ENCODE measurements at regions not wholly inside any gene's neighbourhood (a gene's known extent, or its start where the extent isn't known, plus 50 kb on each side); places are given as distances from the start of the nearest gene placed in this dataset.

GRCh38 chr16:75929046-75929445 lies 202.8 kb upstream of the CPHXL start:
- TF ChIP-seq ESRRG (CRISPR knock-in tag; IDR thresholded peaks at IDR 0.05), result no peak
- no peak for TF ChIP-seq ZNF8 (CRISPR knock-in tag; IDR thresholded peaks at IDR 0.05)
- TF ChIP-seq, protein P1, sequence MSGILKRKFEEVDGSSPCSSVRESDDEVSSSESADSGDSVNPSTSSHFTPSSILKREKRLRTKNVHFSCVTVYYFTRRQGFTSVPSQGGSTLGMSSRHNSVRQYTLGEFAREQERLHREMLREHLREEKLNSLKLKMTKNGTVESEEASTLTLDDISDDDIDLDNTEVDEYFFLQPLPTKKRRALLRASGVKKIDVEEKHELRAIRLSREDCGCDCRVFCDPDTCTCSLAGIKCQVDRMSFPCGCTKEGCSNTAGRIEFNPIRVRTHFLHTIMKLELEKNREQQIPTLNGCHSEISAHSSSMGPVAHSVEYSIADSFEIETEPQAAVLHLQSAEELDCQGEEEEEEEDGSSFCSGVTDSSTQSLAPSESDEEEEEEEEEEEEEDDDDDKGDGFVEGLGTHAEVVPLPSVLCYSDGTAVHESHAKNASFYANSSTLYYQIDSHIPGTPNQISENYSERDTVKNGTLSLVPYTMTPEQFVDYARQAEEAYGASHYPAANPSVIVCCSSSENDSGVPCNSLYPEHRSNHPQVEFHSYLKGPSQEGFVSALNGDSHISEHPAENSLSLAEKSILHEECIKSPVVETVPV (CRISPR knock-in tag; IDR thresholded peaks at IDR 0.05), result no peak
- TF ChIP-seq SNAI2 (CRISPR knock-in tag; IDR thresholded peaks at IDR 0.05), result no peak
- no peak for TF ChIP-seq ISL1 (CRISPR knock-in tag; IDR thresholded peaks at IDR 0.05)
- TF ChIP-seq TOX (CRISPR knock-in tag; IDR thresholded peaks at IDR 0.05; ENCODE audit: borderline replicate concordance), result no peak
- no peak for ATAC-seq

GRCh38 chr16:75931043-75931442 lies 204.8 kb upstream of the CPHXL start:
- no peak for ATAC-seq
- no peak for TF ChIP-seq CREB5 (CRISPR knock-in tag; IDR thresholded peaks at IDR 0.05; ENCODE audit: low read depth)
- no peak for TF ChIP-seq GLIS3 (CRISPR knock-in tag; IDR thresholded peaks at IDR 0.05)
- TF ChIP-seq TOX (CRISPR knock-in tag; IDR thresholded peaks at IDR 0.05; ENCODE audit: borderline replicate concordance), result no peak
- TF ChIP-seq POU6F1 (CRISPR knock-in tag; IDR thresholded peaks at IDR 0.05; ENCODE audit: borderline replicate concordance, low read depth), result no peak
- no peak for TF ChIP-seq ESRRG (CRISPR knock-in tag; IDR thresholded peaks at IDR 0.05)
- no peak for TF ChIP-seq RARB (CRISPR knock-in tag; IDR thresholded peaks at IDR 0.05)
- no peak for TF ChIP-seq ISL1 (CRISPR knock-in tag; IDR thresholded peaks at IDR 0.05)
- no peak for TF ChIP-seq ZNF565 (CRISPR knock-in tag; conservative IDR thresholded peaks at IDR 0.05; ENCODE audit: low read depth)
- TF ChIP-seq ZFP30 (CRISPR knock-in tag; IDR thresholded peaks at IDR 0.05), result no peak
- no peak for TF ChIP-seq PPARA (CRISPR knock-in tag; IDR thresholded peaks at IDR 0.05; ENCODE audit: borderline replicate concordance)
- TF ChIP-seq PATZ1 (CRISPR knock-in tag; IDR thresholded peaks at IDR 0.05; ENCODE audit: borderline replicate concordance), result no peak
- no peak for TF ChIP-seq OSR1 (CRISPR knock-in tag; IDR thresholded peaks at IDR 0.05)
- no peak for TF ChIP-seq ZC3H10 (CRISPR knock-in tag; IDR thresholded peaks at IDR 0.05)
- TF ChIP-seq, protein P1 (CRISPR knock-in tag; IDR thresholded peaks at IDR 0.05), result no peak
- TF ChIP-seq TCF4 (CRISPR knock-in tag; IDR thresholded peaks at IDR 0.05; ENCODE audit: borderline replicate concordance), result no peak

- TF ChIP-seq ZC3H10 (CRISPR knock-in tag; IDR thresholded peaks at IDR 0.05) (no peak), ZNF565 (CRISPR knock-in tag; conservative IDR thresholded peaks at IDR 0.05; ENCODE audit: low read depth) (peak; percentile 93)
- no peak for ATAC-seq
Measured at GRCh38 chr16:75931970-75932369, 205.7 kb upstream of the CPHXL start.

GRCh38 chr16:75938818-75939217 lies 212.5 kb upstream of the CPHXL start:
- TF ChIP-seq GLIS3 (CRISPR knock-in tag; IDR thresholded peaks at IDR 0.05) (no peak), OSR1 (CRISPR knock-in tag; IDR thresholded peaks at IDR 0.05) (no peak), BACH2 (CRISPR knock-in tag; IDR thresholded peaks at IDR 0.05; ENCODE audit: borderline replicate concordance) (no peak), ZNF70 (CRISPR knock-in tag; IDR thresholded peaks at IDR 0.05) (no peak), CREB5 (CRISPR knock-in tag; IDR thresholded peaks at IDR 0.05; ENCODE audit: low read depth) (no peak), ZNF8 (CRISPR knock-in tag; IDR thresholded peaks at IDR 0.05) (no peak), TCF4 (CRISPR knock-in tag; IDR thresholded peaks at IDR 0.05; ENCODE audit: borderline replicate concordance) (no peak), SNAI2 (CRISPR knock-in tag; IDR thresholded peaks at IDR 0.05) (no peak)
- ATAC-seq, result no peak
